AG04450 (cell line): ENCODE measurements at regions not wholly inside any gene's neighbourhood (a gene's known extent, or its start where the extent isn't known, plus 50 kb on each side); places are given as distances from the start of the nearest gene placed in this dataset.

Source experiments
- CTCF ChIA-PET: fragments of 300-600, 350-600 bp; formaldehyde crosslinking; extraction: SDS; loops from one replicate; lab custom pipeline; 2022; ENCODE audit warnings: antibody characterized with exemption, inconsistent platforms; lab: Charles Lee
- POLR2A ChIA-PET: fragments of 350-600 bp; formaldehyde crosslinking; extraction: SDS; loops from one replicate; lab custom pipeline; 2021; ENCODE audit warnings: antibody characterized with exemption, inconsistent platforms; lab: Yijun Ruan, JAX
- DNase-seq: peaks from one replicate; pipeline ENCODE4 v3.0.0-alpha.2; 2011; ENCODE audit warnings: low read depth, low spot score
- H3K27ac ChIP-seq: one replicate; pipeline ENCODE4 v1.5.1; 2012; ENCODE audit warnings: low read depth, low read length, control low read depth
- H3K27me3 ChIP-seq: one replicate; pipeline ENCODE4 v1.6.0; 2012; ENCODE audit warnings: low read length; ENCODE audit not compliant: control insufficient read depth, insufficient read depth
- H3K4me3 ChIP-seq: 2 replicates; pipeline ENCODE4 v1.5.1; 2011; ENCODE audit warnings: mild to moderate bottlenecking, low read depth, low read length, control low read depth
- H3K9me3 ChIP-seq: 2 replicates; pipeline ENCODE4 v1.5.1; 2012; ENCODE audit warnings: low read length; ENCODE audit not compliant: control insufficient read depth, insufficient read depth
- TF ChIP-seq, protein P1 (sequence below): IDR thresholded peaks from 2 replicates; pipeline ENCODE4 v1.5.1; 2011; ENCODE audit warnings: low read depth, low read length, control low read depth, inconsistent platforms

DNA sequence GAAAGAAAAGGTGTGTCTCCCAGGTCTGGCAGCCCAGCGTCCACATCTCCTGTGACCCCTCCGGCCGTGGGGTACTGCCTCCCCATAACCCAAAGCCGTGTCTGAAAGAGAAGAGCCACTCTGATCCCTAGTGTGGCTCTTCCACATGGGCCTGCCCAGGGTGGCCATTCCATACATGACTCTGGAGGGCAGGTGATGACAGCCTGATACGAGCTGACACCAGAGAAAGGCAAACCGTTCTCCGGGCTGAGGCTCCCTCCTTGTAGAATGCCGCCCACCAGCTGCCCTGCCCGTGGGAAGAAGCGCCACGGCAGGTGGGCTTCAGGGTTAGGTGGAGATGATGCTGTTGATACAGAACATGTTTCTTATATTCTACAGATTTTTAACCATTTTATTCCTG, 451.6 kb upstream of the SALL3 start:
- no peaks in the 10 kb centered on the region for H3K27me3 ChIP-seq
- ChIA-PET CTCF (no interaction called here), POLR2A (no interaction called here)
- no peak overlapping the region for H3K4me3 ChIP-seq
- TF ChIP-seq, protein P1, sequence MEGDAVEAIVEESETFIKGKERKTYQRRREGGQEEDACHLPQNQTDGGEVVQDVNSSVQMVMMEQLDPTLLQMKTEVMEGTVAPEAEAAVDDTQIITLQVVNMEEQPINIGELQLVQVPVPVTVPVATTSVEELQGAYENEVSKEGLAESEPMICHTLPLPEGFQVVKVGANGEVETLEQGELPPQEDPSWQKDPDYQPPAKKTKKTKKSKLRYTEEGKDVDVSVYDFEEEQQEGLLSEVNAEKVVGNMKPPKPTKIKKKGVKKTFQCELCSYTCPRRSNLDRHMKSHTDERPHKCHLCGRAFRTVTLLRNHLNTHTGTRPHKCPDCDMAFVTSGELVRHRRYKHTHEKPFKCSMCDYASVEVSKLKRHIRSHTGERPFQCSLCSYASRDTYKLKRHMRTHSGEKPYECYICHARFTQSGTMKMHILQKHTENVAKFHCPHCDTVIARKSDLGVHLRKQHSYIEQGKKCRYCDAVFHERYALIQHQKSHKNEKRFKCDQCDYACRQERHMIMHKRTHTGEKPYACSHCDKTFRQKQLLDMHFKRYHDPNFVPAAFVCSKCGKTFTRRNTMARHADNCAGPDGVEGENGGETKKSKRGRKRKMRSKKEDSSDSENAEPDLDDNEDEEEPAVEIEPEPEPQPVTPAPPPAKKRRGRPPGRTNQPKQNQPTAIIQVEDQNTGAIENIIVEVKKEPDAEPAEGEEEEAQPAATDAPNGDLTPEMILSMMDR = no peak
- H3K27ac ChIP-seq = no peak overlapping the region
- H3K9me3 ChIP-seq = peaks cover 41% of the 10 kb centered on the region
- DNase-seq = no peak

DNA sequence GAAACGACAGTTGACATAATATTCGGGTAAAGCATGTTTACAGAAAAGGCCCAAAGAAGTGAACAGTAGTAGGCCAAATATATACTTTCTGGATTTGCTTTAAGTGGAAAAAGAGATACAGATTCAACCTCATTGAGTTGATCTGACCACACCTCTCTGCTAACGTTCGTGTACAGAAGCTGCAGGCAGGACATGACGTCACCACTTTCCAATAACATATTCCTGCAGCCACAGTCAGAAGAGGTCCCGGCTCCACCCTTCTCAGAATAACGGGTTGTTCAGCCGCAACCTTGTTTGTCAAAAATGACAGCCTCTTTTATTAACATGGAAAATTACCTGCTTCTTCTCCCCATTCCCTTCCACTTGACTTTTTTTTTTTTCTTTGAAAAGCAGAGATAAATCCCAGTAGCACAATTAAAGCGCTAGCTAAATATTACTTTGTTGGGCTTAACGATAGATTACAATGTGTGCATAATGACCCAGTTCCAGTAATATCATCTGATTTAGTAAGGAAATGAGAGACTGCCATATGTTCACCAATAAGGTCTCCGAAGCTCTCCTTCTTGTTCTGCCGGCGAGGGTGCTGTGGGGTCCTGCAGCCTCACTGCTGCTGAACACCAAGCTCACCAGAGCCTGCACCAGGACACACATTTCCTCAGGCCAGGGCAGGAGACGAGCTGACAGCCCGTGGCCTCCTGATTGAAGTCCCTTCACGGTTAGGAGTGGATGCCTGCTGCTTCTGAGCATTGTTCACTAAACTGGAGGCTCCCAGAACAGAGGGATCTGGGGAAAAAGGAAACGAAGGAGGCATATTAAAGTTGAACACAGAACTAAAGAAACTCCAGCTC, 451.0 kb upstream of the SALL3 start:
- H3K4me3 ChIP-seq = no peak overlapping the region
- CTCF ChIA-PET = no interaction called here
- no peaks in the 10 kb centered on the region for H3K27me3 ChIP-seq
- TF ChIP-seq, protein P1 = no peak
- peaks cover 39% of the 10 kb centered on the region for H3K9me3 ChIP-seq
- no peak for DNase-seq
- POLR2A ChIA-PET = no interaction called here
- H3K27ac ChIP-seq = no peak overlapping the region

DNA sequence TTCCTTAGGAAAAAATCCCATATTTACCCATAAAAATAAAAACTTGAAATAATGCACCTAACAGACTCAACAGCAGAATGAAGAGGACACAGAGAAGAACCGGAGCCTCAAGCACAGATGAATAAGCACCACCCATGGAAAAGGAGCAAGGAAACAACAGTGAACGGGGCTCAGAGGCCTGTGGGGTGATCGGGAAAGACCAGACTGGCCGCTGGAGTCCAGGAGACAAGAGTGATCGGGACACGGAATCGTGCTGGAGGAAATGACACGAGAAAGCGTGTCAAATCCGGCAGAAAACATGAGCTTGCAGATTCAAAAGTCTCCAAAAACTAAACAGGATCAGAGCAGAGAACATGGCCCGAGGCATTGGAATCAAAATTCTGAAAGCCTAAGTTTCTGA, 448.0 kb upstream of the SALL3 start:
- DNase-seq = no peak
- CTCF ChIA-PET = no interaction called here
- H3K27me3 ChIP-seq = no peaks in the 10 kb centered on the region
- POLR2A ChIA-PET = no interaction called here
- no peak overlapping the region for H3K4me3 ChIP-seq
- H3K27ac ChIP-seq = no peak overlapping the region
- H3K9me3 ChIP-seq = peaks cover 49% of the 10 kb centered on the region
- TF ChIP-seq, protein P1 = no peak

DNA sequence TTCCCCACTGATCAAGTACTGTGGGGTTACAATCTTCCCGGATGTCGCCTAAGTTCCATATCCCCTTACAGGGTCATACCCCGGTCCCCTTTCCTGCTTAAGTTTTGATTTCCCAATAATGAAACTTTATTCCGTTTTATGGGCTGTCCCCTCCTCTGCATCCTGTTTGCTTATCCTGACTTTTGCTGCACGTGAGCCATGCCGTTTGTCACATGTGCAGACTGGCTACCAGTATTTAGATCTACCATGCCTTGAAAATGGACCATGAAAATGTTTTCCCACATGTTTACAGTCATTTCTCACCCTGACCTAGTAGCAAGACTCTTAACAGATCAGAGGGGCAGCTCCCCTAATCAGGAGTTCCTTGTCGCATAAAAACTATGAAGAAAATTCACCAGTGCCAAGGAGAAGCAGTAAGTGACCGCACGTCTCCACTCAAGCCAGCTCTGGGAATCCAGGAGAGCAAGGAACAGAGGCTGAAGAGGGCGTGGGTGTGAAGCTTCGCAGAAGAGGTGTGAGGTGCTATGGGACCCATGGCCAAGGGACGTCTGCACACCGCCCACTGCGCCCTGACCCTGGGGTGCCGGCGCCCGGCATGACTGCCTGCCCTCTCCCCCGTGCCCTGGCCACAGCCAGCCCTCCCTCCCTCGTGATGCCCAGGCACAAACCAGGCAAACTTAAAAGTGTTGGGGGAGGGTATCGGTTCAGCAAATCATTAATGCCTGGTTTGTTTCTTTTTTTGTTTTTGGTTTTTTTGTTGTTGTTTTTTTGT, 440.8 kb upstream of the SALL3 start:
- CTCF ChIA-PET = no interaction called here

More for the DNA sequence above, 440.8 kb upstream of the SALL3 start:
- Histone ChIP-seq H3K27me3 (no peaks in the 10 kb centered on the region), H3K4me3 (no peak overlapping the region), H3K9me3 (peaks cover 71% of the 10 kb centered on the region), H3K27ac (no peak overlapping the region)
- TF ChIP-seq, protein P1 = no peak
- POLR2A ChIA-PET = no interaction called here
- no peak for DNase-seq
